GM06990 (cell line): ENCODE measurements at regions not wholly inside any gene's neighbourhood (a gene's known extent, or its start where the extent isn't known, plus 50 kb on each side); places are given as distances from the start of the nearest gene placed in this dataset.

ENCODE experiments used
- DNase-seq: peaks from one replicate; pipeline ENCODE4 v3.0.0-alpha.2; 2011; ENCODE audit not compliant: insufficient read length; ENCODE audit errors: extremely low read depth
- H3K27me3 ChIP-seq: replicated peaks from 2 replicates; pipeline ENCODE4 v1.6.0; 2011; ENCODE audit warnings: low read length; ENCODE audit not compliant: control insufficient read depth, insufficient read depth
- H3K36me3 ChIP-seq: 2 replicates; pipeline ENCODE4 v1.5.1; 2011; ENCODE audit warnings: low read length; ENCODE audit not compliant: control insufficient read depth, insufficient read depth
- H3K4me3 ChIP-seq: replicated peaks from 2 replicates; pipeline ENCODE4 v1.5.1; 2011; ENCODE audit warnings: low read depth, mild to moderate bottlenecking, control low read depth, low read length
- CTCF ChIP-seq: IDR thresholded peaks from 2 replicates; pipeline ENCODE4 v1.5.1; 2011; ENCODE audit warnings: low read length, control low read depth, mild to moderate bottlenecking, inconsistent platforms; ENCODE audit not compliant: insufficient read depth, poor library complexity, severe bottlenecking

GRCh38 chr20:6954219-6954618, 186.7 kb downstream of the BMP2 start:
- Histone ChIP-seq H3K4me3 (no peak overlapping the region), H3K27me3 (no peaks in the 10 kb centered on the region), H3K36me3 (no peaks in the 10 kb centered on the region)
- no peak for TF ChIP-seq CTCF
- no peak for DNase-seq

- Histone ChIP-seq H3K36me3 (no peaks in the 10 kb centered on the region), H3K4me3 (no peak overlapping the region), H3K27me3 (no peaks in the 10 kb centered on the region)
- no peak for TF ChIP-seq CTCF
- no peak for DNase-seq
Observed at GRCh38 chr20:6956056-6956455, 188.6 kb downstream of the BMP2 start.

GRCh38 chr20:6956574-6956973, 189.1 kb downstream of the BMP2 start:
- Histone ChIP-seq H3K27me3 (no peaks in the 10 kb centered on the region), H3K36me3 (no peaks in the 10 kb centered on the region), H3K4me3 (no peak overlapping the region)
- no peak for TF ChIP-seq CTCF
- no peak for DNase-seq

- TF ChIP-seq CTCF = no peak
- no peak for DNase-seq
- Histone ChIP-seq H3K36me3 (no peaks in the 10 kb centered on the region), H3K27me3 (no peaks in the 10 kb centered on the region), H3K4me3 (no peak overlapping the region)
Observed at GRCh38 chr20:6959900-6960312, 192.4 kb downstream of the BMP2 start.

GRCh38 chr20:6966721-6967120, 199.2 kb downstream of the BMP2 start:
- Histone ChIP-seq H3K27me3 (no peaks in the 10 kb centered on the region), H3K36me3 (no peaks in the 10 kb centered on the region), H3K4me3 (no peak overlapping the region)
- TF ChIP-seq CTCF = no peak
- DNase-seq = no peak

- no peak for TF ChIP-seq CTCF
- Histone ChIP-seq H3K4me3 (no peak overlapping the region), H3K27me3 (no peaks in the 10 kb centered on the region), H3K36me3 (no peaks in the 10 kb centered on the region)
- DNase-seq = no peak
Observed at GRCh38 chr20:6974838-6975237, 207.4 kb downstream of the BMP2 start.
